PC-9 (cell line): ENCODE measurements at regions not wholly inside any gene's neighbourhood (a gene's known extent, or its start where the extent isn't known, plus 50 kb on each side); places are given as distances from the start of the nearest gene placed in this dataset.

Experiments used
- BruUV-seq: library from RNA; stranded (reverse); fragments of 400-500 nt; replicated peaks from 2 replicates; lab custom pipeline; 2021; lab: Mats Ljungman, UMichigan
- CTCF ChIA-PET: fragments of 300-600 bp; sonication (Branson Sonifier 250); formaldehyde crosslinking; loops from one replicate; lab custom pipeline; 2022; ENCODE audit warnings: antibody characterized with exemption; lab: Charles Lee
- POLR2A ChIA-PET: fragments of 300-600 bp; sonication (Branson Sonifier 250); formaldehyde crosslinking; loops from one replicate; lab custom pipeline; 2022; ENCODE audit warnings: antibody characterized with exemption; ENCODE audit not compliant: unreplicated experiment; lab: Charles Lee
- DNase-seq, 2 experiments: peaks; one replicate each; pipeline versions ENCODE4 v3.0.0 to v3.0.0-alpha.2; 2015 to 2022; ENCODE audit warnings: mixed read lengths in 1 of 2
- H2AFZ ChIP-seq: fragments of 200-600 bp; sonication (generic); 2 replicates; pipeline ENCODE4 v1.8.1; 2017; ENCODE audit warnings: antibody characterized with exemption
- H3F3A ChIP-seq: fragments of 200-600 bp; sonication (generic); 2 replicates; pipeline ENCODE4 v1.8.1; 2017; ENCODE audit warnings: antibody characterized with exemption, mild to moderate bottlenecking, low read depth; ENCODE audit not compliant: insufficient read depth
- H3K27ac ChIP-seq: fragments of 200-600 bp; sonication (generic); 2 replicates; pipeline ENCODE4 v1.6.1; 2016; ENCODE audit warnings: mixed run types
- H3K27me3 ChIP-seq: fragments of 200-600 bp; sonication (generic); 2 replicates; pipeline ENCODE4 v1.6.1; 2016; ENCODE audit warnings: low read depth, mixed run types; ENCODE audit not compliant: insufficient read depth
- H3K36me3 ChIP-seq: fragments of 200-600 bp; sonication (generic); 2 replicates; pipeline ENCODE4 v1.6.1; 2016; ENCODE audit warnings: low read depth, mixed run types
- H3K4me1 ChIP-seq: fragments of 200-600 bp; sonication (generic); replicated peaks from 2 replicates; pipeline ENCODE4 v1.6.1; 2016; ENCODE audit warnings: mixed run types; ENCODE audit not compliant: insufficient read depth
- H3K4me2 ChIP-seq: fragments of 200-600 bp; sonication (generic); 2 replicates; pipeline ENCODE4 v1.6.1; 2017; ENCODE audit warnings: mixed run types
- H3K4me3 ChIP-seq: fragments of 200-600 bp; sonication (generic); 2 replicates; pipeline ENCODE4 v1.6.1; 2016; ENCODE audit warnings: mixed run types
- H3K79me2 ChIP-seq: fragments of 200-600 bp; sonication (generic); 2 replicates; pipeline ENCODE4 v1.6.1; 2017; ENCODE audit warnings: low read depth, mixed run types
- H3K9me2 ChIP-seq: fragments of 200-600 bp; sonication (generic); 2 replicates; pipeline ENCODE4 v1.8.1; 2017; ENCODE audit warnings: mild to moderate bottlenecking; ENCODE audit not compliant: insufficient read depth
- H3K9me3 ChIP-seq: fragments of 200-600 bp; sonication (generic); 2 replicates; pipeline ENCODE4 v1.8.1; 2016; ENCODE audit warnings: low read depth; ENCODE audit not compliant: insufficient read depth
- H4K20me1 ChIP-seq: fragments of 200-600 bp; sonication (generic); 2 replicates; pipeline ENCODE4 v1.8.1; 2017; ENCODE audit not compliant: insufficient read depth
- CTCF ChIP-seq: fragments of 200-600 bp; sonication (generic); conservative IDR thresholded peaks from 2 replicates; pipeline ENCODE4 v1.6.1; 2017; ENCODE audit warnings: mixed run types, antibody characterized with exemption, mild to moderate bottlenecking, moderate library complexity
- EZH2 ChIP-seq: fragments of 200-600 bp; sonication (generic); IDR thresholded peaks from 2 replicates; pipeline ENCODE4 v1.8.0; 2017; ENCODE audit warnings: antibody characterized with exemption, low read depth
- intact Hi-C: fragments of 100-400 bp; cut with micrococcal nuclease; formaldehyde crosslinking; loops from one replicate; pipeline ENCODE4 v1.10.0; 2022; ENCODE audit not compliant: unreplicated experiment

- Histone ChIP-seq H4K20me1 (no peaks in the 10 kb centered on the region), H2AFZ (no peak overlapping the region), H3K9me3 (peaks cover 8% of the 10 kb centered on the region), H3K27me3 (no peaks in the 10 kb centered on the region), H3K79me2 (no peaks in the 10 kb centered on the region), H3K9me2 (no peaks in the 10 kb centered on the region), H3F3A (no peaks in the 10 kb centered on the region), H3K27ac (no peak overlapping the region), H3K36me3 (no peaks in the 10 kb centered on the region), H3K4me2 (no peak overlapping the region), H3K4me1 (no peaks in the 10 kb centered on the region), H3K4me3 (no peak overlapping the region)
- TF ChIP-seq EZH2 (no peak), CTCF (no peak)
- CTCF ChIA-PET, result no interaction called here
- POLR2A ChIA-PET, result no interaction called here
- no TSS peak for BruUV-seq
- DNase-seq, result no peak
- intact Hi-C loops, result no loop called here
Observed at GRCh38 chr5:71905834-71906711, 187.0 kb downstream of the CARTPT start.

GRCh38 chr5:71907001-71907588 lies 188.0 kb downstream of the CARTPT start:
- H3F3A ChIP-seq, result no peaks in the 10 kb centered on the region
- H4K20me1 ChIP-seq, result no peaks in the 10 kb centered on the region
- H2AFZ ChIP-seq, result no peak overlapping the region
- peaks cover 9% of the 10 kb centered on the region for H3K9me3 ChIP-seq
- H3K9me2 ChIP-seq, result no peaks in the 10 kb centered on the region
- H3K4me1 ChIP-seq, result no peaks in the 10 kb centered on the region
- no peak overlapping the region for H3K4me2 ChIP-seq
- ChIA-PET CTCF (no interaction called here), POLR2A (no interaction called here)
- intact Hi-C loops, result no loop called here
- H3K36me3 ChIP-seq, result no peaks in the 10 kb centered on the region
- H3K27me3 ChIP-seq, result no peaks in the 10 kb centered on the region
- H3K4me3 ChIP-seq, result no peak overlapping the region
- TF ChIP-seq EZH2, result no peak
- no peak for TF ChIP-seq CTCF
- H3K27ac ChIP-seq, result no peak overlapping the region
- DNase-seq, result no peak
- BruUV-seq, result no TSS peak
- H3K79me2 ChIP-seq, result no peaks in the 10 kb centered on the region

- TF ChIP-seq EZH2 (no peak), CTCF (no peak)
- H3K4me3 ChIP-seq, result no peak overlapping the region
- H3K79me2 ChIP-seq, result no peaks in the 10 kb centered on the region
- H4K20me1 ChIP-seq, result no peaks in the 10 kb centered on the region
- H3F3A ChIP-seq, result no peaks in the 10 kb centered on the region
- POLR2A ChIA-PET, result no interaction called here
- H3K27ac ChIP-seq, result no peak overlapping the region
- CTCF ChIA-PET, result no interaction called here
- no peak for DNase-seq
- no peaks in the 10 kb centered on the region for H3K27me3 ChIP-seq
- H3K9me3 ChIP-seq, result peaks cover 13% of the 10 kb centered on the region
- H3K9me2 ChIP-seq, result no peaks in the 10 kb centered on the region
- intact Hi-C loops, result no loop called here
- no peak overlapping the region for H3K4me2 ChIP-seq
- no TSS peak for BruUV-seq
- H3K4me1 ChIP-seq, result no peaks in the 10 kb centered on the region
- H3K36me3 ChIP-seq, result no peaks in the 10 kb centered on the region
- H2AFZ ChIP-seq, result no peak overlapping the region
Observed at GRCh38 chr5:71907608-71908145, 188.6 kb downstream of the CARTPT start.
